ENCODE measurements at regions not wholly inside any gene's neighbourhood (a gene's known extent, or its start where the extent isn't known, plus 50 kb on each side); places are given as distances from the start of the nearest gene placed in this dataset.

DNA sequence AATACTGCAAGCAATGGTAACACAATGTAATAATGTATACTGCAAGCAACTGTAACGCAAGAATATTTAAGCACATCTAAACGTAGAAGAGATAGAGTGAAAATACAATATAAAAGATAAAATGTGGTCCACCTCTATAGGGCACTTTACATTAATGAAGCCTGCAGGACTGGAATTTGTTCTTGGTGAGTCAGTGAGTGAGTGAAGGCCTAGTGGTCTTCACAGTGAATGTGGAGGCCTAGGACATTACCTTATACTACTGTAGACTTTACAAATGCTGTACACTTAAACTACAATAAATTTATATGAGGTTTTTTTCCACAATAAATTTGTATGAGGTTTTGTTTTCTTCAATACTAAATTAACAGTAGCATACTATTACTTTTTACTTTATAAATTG, 287.4 kb upstream of the SNX7 start:
- WGBS, 2 donors = 95 to 96% methylated on average over 2 of the region's 2 CpGs
- no peak overlapping the region for H3K4me3 ChIP-seq (ENCODE audit: low read depth, poor library complexity, severe bottlenecking)
- TF ChIP-seq, protein P1, sequence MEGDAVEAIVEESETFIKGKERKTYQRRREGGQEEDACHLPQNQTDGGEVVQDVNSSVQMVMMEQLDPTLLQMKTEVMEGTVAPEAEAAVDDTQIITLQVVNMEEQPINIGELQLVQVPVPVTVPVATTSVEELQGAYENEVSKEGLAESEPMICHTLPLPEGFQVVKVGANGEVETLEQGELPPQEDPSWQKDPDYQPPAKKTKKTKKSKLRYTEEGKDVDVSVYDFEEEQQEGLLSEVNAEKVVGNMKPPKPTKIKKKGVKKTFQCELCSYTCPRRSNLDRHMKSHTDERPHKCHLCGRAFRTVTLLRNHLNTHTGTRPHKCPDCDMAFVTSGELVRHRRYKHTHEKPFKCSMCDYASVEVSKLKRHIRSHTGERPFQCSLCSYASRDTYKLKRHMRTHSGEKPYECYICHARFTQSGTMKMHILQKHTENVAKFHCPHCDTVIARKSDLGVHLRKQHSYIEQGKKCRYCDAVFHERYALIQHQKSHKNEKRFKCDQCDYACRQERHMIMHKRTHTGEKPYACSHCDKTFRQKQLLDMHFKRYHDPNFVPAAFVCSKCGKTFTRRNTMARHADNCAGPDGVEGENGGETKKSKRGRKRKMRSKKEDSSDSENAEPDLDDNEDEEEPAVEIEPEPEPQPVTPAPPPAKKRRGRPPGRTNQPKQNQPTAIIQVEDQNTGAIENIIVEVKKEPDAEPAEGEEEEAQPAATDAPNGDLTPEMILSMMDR (IDR thresholded peaks at IDR 0.05) = no peak
- TF ChIP-seq POLR2A (IDR thresholded peaks at IDR 0.05) = no peak
- intact Hi-C loops (cut with DNase I; ENCODE audit: low total_unique reads) = no loop called here
- no peak for DNase-seq (ENCODE audit: low spot score in 2 of 2)

DNA sequence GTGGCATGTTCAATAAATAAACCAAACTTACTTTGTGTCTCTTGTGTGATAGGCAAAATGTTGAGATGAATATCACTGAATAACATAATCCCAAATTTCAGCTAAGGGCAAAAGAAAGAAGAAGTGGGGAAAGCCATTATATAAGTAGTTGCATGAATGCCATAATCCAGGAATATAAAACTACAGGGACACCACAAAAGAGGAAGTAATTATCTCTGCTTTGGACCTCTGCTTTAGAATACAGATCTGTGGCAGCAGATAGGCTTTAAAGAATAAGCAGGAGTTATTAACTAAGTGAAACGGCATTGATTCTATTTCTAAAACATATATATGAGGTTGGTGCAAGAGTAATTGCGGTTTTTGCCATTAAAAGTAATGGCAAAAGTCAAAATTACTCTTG, 288.5 kb upstream of the SNX7 start:
- TF ChIP-seq, protein P1 (IDR thresholded peaks at IDR 0.05) = no peak
- TF ChIP-seq POLR2A (IDR thresholded peaks at IDR 0.05) = no peak
- intact Hi-C loops (cut with DNase I; ENCODE audit: low total_unique reads) = no loop called here
- no peak overlapping the region for H3K4me3 ChIP-seq (ENCODE audit: low read depth, poor library complexity, severe bottlenecking)
- DNase-seq (ENCODE audit: low spot score in 2 of 2) = no peak
- whole genome bisulfite sequencing, 2 donors = 88 to 89% methylated on average over 2 of the region's 2 CpGs

DNA sequence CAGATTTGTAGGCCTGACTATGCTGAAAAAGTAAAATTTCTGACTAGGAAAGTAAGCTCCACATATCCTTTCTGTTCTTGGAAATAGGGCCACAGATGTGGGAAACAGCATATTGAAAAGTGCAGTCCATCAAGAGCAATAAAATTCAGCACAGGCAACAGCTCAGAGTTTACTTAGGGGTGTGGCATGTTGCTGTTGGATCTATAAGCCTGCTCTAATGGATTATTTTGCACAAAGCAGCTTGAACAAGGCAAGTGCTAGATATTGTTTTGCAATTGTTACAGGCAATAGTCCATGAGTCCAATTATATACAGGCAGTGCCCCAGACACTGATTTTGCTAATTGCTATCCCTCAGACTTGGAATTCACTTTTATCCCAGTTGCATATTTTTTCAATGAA, 289.8 kb upstream of the SNX7 start:
- TF ChIP-seq, protein P1 (IDR thresholded peaks at IDR 0.05) = no peak
- TF ChIP-seq POLR2A (IDR thresholded peaks at IDR 0.05) = no peak
- no peak overlapping the region for H3K4me3 ChIP-seq (ENCODE audit: low read depth, poor library complexity, severe bottlenecking)
- DNase-seq (ENCODE audit: low spot score in 2 of 2) = no peak
- intact Hi-C loops (cut with DNase I; ENCODE audit: low total_unique reads) = no loop called here

DNA sequence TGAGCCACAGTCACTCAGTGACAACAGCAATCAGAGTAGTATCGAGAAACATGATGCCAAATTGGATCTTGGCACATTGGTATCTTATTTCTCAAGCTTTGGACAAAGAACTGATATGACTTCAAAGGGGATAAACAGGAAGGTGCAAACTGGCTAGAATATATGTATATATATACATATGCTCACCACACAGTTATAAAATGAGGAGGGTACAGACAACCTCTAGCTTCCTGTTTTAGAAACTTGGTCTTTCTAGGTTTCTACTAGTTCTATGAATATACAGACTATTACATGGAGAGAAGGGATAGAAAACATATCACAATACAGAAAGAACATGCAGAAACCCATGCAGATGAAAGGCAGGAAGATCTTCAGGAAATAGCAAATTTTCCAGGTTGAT, 292.1 kb upstream of the SNX7 start:
- H3K4me3 ChIP-seq (ENCODE audit: low read depth, poor library complexity, severe bottlenecking) = no peak overlapping the region
- no peak for TF ChIP-seq POLR2A (IDR thresholded peaks at IDR 0.05)
- TF ChIP-seq, protein P1 (IDR thresholded peaks at IDR 0.05) = no peak
- WGBS, 2 donors = 42 to 69% methylated on average over 1 of the region's 1 CpG
- DNase-seq (ENCODE audit: low spot score in 2 of 2) = no peak
- intact Hi-C loops (cut with DNase I; ENCODE audit: low total_unique reads) = no loop called here

DNA sequence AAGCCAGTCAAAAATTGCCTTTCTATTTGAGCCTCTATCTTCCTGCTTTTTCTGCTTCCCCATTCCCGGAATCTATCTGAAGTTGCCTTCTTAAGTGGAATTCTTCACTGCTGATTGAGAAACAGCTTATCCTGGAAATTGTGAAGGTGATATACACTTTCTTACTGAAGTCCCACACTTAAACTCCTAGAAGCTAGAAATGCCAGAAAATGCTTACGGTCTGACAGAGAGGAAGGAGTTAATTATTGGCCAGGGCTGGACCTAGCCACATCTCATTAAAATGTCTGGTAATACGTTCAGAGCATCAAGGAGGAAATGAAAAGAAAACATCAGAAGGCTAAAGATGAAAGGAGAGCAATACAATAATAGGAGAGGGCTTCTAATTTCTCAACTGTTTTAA, 292.5 kb upstream of the SNX7 start:
- no peak for TF ChIP-seq POLR2A (IDR thresholded peaks at IDR 0.05)
- TF ChIP-seq, protein P1 (IDR thresholded peaks at IDR 0.05) = no peak
- H3K4me3 ChIP-seq (ENCODE audit: low read depth, poor library complexity, severe bottlenecking) = no peak overlapping the region
- no peak for DNase-seq (ENCODE audit: low spot score in 2 of 2)
- intact Hi-C loops (cut with DNase I; ENCODE audit: low total_unique reads) = no loop called here
- WGBS, 2 donors = 61 to 63% methylated on average over 3 of the region's 3 CpGs

DNA sequence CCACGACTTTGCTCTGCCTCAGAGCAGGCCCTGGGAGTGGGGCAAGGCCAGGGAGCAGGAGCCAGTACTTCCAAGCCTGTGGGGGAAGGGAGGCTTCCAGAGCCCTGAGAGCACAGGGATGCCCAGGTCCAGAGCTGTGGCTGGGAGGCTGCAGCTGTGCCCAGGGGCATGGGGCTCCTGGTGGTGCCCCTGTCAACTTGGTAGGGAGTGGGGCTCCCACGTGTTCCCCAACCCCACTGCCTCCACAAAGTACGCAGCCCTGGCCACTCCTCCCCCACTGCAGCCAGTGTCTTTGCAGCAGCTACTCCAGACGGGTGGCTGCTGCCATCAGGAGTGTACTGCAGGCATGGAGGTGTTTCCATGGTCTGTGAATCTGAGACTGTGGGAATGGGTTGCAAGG, 294.1 kb upstream of the SNX7 start:
- intact Hi-C loops (cut with DNase I; ENCODE audit: low total_unique reads) = no loop called here
- no peak for TF ChIP-seq POLR2A (IDR thresholded peaks at IDR 0.05)
- TF ChIP-seq, protein P1 (IDR thresholded peaks at IDR 0.05) = no peak
- no peak overlapping the region for H3K4me3 ChIP-seq (ENCODE audit: low read depth, poor library complexity, severe bottlenecking)
- WGBS, 2 donors = 91 to 93% methylated on average over 2 to 4 of the region's 4 CpGs
- DNase-seq (ENCODE audit: low spot score in 2 of 2) = no peak
